ENCODE measurements at regions not wholly inside any gene's neighbourhood (a gene's known extent, or its start where the extent isn't known, plus 50 kb on each side); places are given as distances from the start of the nearest gene placed in this dataset.
"Not testable (repeated sequence)": the region's sequence is repeated elsewhere in the genome, so short reads cannot be mapped to it uniquely, and the experiment has no call there.

DNA sequence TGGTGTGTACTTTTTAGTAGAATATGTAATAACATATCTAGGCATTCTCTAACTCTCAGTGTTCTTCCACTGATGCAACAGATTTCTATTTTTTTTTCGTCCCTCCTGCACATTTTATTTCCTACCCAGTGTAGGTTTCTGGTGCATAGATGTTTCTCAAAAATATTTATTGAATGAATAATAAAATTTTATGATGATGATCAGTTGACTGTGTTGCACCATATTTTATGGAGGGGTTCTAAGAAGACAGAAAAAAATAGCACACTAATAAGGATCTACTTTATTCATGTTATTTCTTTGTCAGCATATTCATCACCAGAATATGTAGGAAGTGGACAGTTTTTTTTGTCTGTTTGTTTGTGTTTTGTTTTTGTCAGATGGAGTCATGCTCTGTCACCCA lies 2529.3 kb downstream of the ARAP2 start:
- DNase-seq (ENCODE audit: low read depth): no peak

- peak; percentile 91 for DNase-seq (ENCODE audit: low read depth)
Observed at GRCh38 chr4:33715841-33716395, 2528.4 kb downstream of the ARAP2 start.

DNA sequence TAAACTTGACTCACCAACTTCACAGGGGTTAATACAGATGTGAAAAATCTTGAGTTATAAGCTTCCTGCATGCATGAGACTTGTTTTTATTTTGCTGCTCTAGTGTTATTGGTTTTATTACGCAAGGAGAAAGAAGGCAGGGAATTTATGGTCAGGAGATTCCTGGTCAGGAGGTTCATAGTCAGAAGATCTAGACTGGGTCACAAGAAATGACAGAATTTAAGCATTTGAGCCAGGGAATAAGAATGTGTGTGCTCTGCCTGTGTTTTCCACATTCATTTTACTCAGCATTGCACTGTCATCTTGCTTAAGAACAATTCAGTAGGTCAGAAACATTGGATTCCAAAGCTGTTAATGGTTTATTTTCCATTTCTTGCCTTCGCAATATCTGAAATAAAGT lies 2522.1 kb downstream of the ARAP2 start:
- no peak for DNase-seq (ENCODE audit: low read depth)

DNA sequence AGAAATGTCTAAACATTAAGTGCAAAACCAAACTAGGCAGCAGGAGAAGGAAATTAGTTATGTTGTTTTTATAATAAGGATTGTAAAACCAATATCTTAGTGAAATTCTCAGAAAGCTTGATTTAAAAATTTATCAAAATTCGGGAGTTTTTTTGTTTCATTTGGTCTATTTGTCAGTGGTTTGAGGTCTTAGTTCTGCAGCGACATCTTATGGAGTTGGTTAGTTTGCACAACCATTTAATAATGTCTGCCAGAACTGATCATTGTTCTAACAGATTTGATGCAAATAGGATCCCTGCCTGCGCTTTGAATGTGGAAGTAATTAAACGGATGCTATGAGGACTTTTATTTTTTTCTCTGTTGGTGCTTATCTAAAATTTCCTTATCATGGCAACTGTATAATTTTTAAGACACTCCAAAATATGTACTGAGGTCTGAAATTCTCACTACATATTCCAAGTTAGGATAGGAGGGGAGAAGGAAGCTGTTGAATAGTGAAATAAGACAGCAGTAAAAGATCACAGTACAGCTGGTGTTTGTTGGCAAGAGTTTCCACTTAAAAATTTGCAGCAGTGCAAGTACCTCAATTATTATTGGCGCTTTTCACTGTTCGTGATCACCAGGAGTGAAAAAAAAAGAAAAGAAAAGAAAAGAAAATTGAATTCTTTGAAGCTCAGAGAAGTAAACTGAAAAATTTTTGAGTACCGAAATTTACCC lies 2521.4 kb downstream of the ARAP2 start:
- DNase-seq (ENCODE audit: low read depth): peak; percentile 19

DNA sequence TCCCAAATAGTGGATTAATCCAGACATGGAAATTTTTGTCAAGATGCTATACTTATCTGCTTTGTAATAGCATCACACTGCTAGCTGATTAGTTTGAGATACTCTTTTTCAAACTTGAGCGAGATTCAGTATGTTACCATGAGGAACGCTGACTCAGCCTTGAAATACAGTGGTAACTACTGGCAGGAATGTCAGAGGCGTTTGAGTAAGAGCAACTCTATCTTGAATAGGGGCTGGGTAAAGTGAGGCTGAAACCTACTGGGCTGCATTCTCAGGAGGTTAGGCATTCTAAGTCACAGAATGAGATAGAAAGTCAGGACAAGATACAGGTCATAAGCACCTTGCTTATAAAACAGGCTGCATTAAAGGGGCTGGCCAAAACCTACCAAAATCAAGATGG lies 2519.6 kb downstream of the ARAP2 start:
- DNase-seq (ENCODE audit: low read depth): no peak

- no peak for DNase-seq (ENCODE audit: low read depth)
Observed at GRCh38 chr4:33725861-33726260, 2518.5 kb downstream of the ARAP2 start.

- DNase-seq (ENCODE audit: low read depth): no peak
Observed at GRCh38 chr4:33737726-33738125, 2506.6 kb downstream of the ARAP2 start.

DNA sequence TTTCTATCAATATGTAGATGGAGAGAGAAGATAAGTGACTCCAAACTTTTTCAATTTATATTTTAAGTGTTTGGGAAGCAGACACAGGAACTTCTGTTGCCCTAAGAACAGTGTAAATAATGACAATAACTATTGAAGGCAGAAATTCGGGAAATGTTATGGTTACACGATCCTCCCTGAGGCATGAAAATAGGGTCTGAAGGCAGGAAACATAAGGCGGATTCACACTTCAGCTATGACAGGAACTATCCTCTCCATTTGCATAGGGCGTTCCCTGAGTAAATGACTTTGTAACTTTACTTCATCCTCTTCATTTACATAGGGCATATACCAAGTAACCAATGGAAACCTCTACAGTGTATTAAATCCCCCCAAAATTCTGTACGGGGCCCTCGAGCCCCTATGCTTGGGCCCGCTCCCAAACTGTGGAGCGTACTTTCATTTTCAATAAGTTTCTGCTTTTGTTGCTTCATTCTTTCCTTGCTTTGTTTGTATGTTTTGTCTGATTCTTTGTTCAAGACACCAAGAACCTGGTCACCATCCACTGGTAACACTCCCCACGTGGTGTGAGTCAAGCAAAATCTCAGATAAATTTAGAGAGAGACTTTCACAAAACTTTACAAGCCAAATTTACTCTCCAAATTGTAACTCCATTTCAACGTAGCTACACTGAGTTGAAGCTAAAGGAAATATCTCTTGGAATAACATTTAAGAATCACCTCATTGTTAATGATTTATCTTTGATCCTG lies 2504.3 kb downstream of the ARAP2 start:
- DNase-seq (ENCODE audit: low read depth): no peak

DNA sequence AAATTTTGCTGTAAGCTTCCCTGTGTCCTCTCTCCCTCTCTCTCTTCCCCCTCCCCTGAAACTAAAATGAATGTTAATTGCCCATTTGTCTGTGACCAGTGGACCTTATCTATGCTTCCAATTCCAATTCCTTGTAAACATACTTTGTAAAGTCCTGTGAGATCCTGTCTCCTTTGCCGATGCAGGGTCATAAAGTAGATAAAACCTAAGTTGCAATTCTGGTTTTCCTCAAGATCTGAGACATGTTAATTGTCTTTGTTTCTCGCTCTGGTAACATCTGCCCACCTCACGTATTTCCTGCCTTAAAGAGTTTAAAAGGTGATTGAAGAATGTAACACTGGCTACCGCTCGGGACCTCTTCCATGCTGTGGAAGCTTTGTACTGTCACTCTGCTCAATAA lies 2503.4 kb downstream of the ARAP2 start:
- DNase-seq (ENCODE audit: low read depth): not testable (repeated sequence)

DNA sequence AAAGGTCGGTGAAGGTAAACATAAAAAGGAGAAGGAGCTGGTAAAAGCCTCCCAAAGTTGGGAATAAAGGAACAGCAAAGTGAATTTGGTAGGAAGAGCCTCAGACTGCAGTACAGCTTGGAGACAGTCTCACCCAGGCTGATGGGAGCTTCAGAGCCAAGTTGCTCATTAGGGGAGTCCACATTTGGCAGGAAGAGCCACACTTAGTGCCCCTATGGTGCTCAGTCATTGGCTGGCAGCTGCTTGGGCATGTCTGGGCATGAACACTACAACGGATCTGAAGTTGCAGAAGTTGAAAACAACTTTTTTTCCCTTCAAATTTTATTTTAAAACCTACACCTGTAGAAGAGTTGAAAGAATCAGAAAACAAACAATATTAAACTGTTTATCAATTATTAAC lies 2497.3 kb downstream of the ARAP2 start:
- peak; percentile 10 for DNase-seq (ENCODE audit: low read depth)

- no peak for DNase-seq (ENCODE audit: low read depth)
Observed at GRCh38 chr4:33751050-33751449, 2493.3 kb downstream of the ARAP2 start.

DNA sequence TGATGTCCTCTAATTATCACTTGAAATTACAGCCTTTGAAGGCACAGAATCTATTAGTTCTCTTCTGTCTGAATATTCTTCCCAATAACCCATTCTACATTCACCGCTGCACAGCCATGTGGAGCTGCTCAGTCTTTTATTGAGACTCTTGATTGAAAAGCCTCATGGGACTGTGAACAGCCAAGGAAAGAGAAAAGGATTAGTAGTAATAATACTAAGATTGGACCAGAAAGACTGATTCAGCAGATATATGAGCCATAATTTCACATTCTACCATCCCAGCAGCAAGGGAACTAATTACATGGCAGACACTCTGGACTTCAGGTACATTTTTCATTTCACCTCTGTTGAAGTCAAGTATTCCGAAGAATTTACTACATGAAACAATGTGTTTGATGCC lies 2471.7 kb downstream of the ARAP2 start:
- DNase-seq (ENCODE audit: low read depth): no peak

DNA sequence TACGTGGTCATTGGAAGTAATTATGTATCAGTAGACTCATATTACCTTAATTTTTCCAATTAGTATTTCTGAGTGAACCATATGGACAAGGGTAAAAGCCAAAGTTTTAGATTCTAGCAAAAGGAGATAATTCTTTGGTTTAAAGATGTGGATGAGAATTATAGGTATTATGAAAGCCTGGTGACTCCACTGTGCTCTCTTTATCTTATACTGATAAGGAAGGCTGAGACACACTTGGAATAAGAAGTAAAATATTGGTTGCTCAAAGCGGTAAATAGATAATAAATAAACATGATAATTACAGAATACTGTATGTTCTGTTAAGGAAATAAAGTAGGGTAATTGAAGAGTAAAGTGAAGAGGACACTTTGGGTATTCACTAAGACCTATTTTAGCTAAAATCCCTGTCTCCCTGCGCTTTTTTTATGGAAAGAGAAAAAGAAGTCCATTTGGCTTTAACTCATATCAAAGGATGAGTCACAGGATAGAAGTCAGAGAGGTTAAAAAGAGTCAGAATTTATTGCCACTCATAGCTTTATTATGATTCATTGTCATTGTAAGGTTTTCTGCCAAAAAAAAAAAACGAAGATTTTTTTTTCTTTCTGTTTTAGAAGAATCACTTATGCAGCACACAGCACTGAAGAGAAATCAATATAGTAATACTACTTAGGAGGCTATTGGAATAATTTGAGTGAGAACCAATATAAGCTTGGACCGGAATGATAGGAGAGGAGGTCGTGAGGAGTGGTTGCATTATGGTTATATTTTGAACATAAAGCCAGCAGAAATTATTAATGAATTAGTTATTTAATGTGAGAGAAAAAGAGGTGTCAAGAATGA lies 2463.1 kb downstream of the ARAP2 start:
- peak; percentile 82 for DNase-seq (ENCODE audit: low read depth)

- DNase-seq (ENCODE audit: low read depth): no peak
Observed at GRCh38 chr4:33785843-33786242, 2458.5 kb downstream of the ARAP2 start.

GRCh38 chr4:33802578-33802977 lies 2441.7 kb downstream of the ARAP2 start:
- no peak for DNase-seq (ENCODE audit: low read depth)

DNA sequence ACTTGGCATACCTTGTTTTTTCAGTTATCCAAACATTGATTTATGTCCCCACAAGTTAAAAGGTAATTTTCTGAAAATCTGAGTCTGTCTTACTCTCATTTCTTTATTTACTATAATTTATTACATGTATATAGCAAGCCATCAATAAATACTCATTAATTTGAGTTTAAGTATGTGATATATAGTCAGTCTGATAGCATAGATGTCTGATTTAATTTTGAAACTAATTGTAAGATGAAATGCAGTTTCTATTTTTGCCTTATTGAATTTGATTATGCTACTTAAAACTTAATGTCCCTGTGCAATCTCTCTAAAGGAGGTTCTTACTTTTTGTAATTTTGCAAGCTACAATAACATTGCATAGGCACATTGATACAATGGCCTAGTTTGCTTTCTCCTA lies 2418.6 kb downstream of the ARAP2 start:
- DNase-seq (ENCODE audit: low read depth): no peak

DNA sequence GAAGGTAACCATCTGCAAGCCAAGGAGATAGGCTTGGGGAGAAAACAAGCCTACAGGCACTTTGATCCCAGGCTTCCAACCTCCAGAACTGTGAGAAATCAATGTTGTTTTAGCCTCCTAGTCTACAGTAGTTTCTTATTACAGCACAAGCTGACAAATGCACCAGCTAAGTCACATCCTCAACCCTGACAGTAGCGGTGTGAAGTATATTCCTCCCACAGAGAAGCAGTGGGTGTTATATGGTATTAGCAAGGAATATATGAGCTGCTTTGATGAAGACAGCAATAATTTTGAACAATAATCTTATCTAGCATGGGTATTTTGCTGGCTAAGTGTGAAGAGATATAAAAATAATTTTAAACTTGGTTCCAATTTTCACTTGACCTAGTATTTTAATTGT lies 2415.0 kb downstream of the ARAP2 start:
- DNase-seq (ENCODE audit: low read depth): not testable (repeated sequence)

GRCh38 chr4:33831442-33832066 lies 2412.8 kb downstream of the ARAP2 start:
- DNase-seq (ENCODE audit: low read depth): peak; percentile 76

- not testable (repeated sequence) for DNase-seq (ENCODE audit: low read depth)
Observed at GRCh38 chr4:33835764-33836163, 2408.6 kb downstream of the ARAP2 start.

GRCh38 chr4:33837043-33837838 lies 2407.1 kb downstream of the ARAP2 start:
- DNase-seq (ENCODE audit: low read depth): peak; percentile 81
